Trophoblast cell (in vitro differentiated cells and primary cell): ENCODE measurements at regions not wholly inside any gene's neighbourhood (a gene's known extent, or its start where the extent isn't known, plus 50 kb on each side); places are given as distances from the start of the nearest gene placed in this dataset.

Experiments
- DNase-seq, 2 donors: peaks; one replicate each; pipeline ENCODE4 v3.0.0-alpha.2; 2016
- H2AFZ ChIP-seq: 2 replicates; pipeline ENCODE4 v1.6.1; 2013; ENCODE audit warnings: low read length, moderate library complexity, mild to moderate bottlenecking; ENCODE audit not compliant: insufficient read depth, poor library complexity
- H2AK5ac ChIP-seq: 2 replicates; pipeline ENCODE4 v1.6.1; 2013; ENCODE audit warnings: mild to moderate bottlenecking, low read length
- H2BK120ac ChIP-seq: 2 replicates; pipeline ENCODE4 v1.6.1; 2013; ENCODE audit warnings: low read length, mild to moderate bottlenecking, moderate library complexity; ENCODE audit not compliant: insufficient read depth, poor library complexity
- H2BK12ac ChIP-seq: 2 replicates; pipeline ENCODE4 v1.6.1; 2013; ENCODE audit warnings: mild to moderate bottlenecking, low read length, moderate library complexity
- H2BK5ac ChIP-seq: 2 replicates; pipeline ENCODE4 v1.6.1; 2013; ENCODE audit warnings: low read length, low read depth, moderate library complexity, mild to moderate bottlenecking; ENCODE audit not compliant: poor library complexity
- H3K14ac ChIP-seq: 2 replicates; pipeline ENCODE4 v1.6.1; 2013; ENCODE audit warnings: mild to moderate bottlenecking, low read length
- H3K18ac ChIP-seq: 2 replicates; pipeline ENCODE4 v1.6.1; 2013; ENCODE audit warnings: mild to moderate bottlenecking, low read length
- H3K23ac ChIP-seq: 2 replicates; pipeline ENCODE4 v1.6.1; 2013; ENCODE audit warnings: low read length
- H3K27ac ChIP-seq: 2 replicates; pipeline ENCODE4 v1.5.1; 2013; ENCODE audit warnings: low read depth, mild to moderate bottlenecking, inconsistent platforms, low read length, moderate library complexity
- H3K27me3 ChIP-seq: 2 replicates; pipeline ENCODE4 v1.6.1; 2013; ENCODE audit warnings: inconsistent platforms, mild to moderate bottlenecking, low read length, moderate library complexity; ENCODE audit not compliant: insufficient read depth
- H3K36me3 ChIP-seq, 2 experiments: 1 replicate in 1 of 2; 2 replicates in 1 of 2; pipeline ENCODE4 v1.6.1; 2013; ENCODE audit warnings: low read length in 2 of 2, mild to moderate bottlenecking in 2 of 2, moderate library complexity in 1 of 2; ENCODE audit not compliant: insufficient read depth in 2 of 2, control insufficient read depth in 1 of 2
- H3K4ac ChIP-seq: 2 replicates; pipeline ENCODE4 v1.6.1; 2013; ENCODE audit warnings: low read depth, mild to moderate bottlenecking, low read length, moderate library complexity
- H3K4me1 ChIP-seq, 2 experiments: 1 replicate in 1 of 2; 2 replicates in 1 of 2; pipeline ENCODE4 v1.6.1; 2013; ENCODE audit warnings: low read length in 2 of 2, mild to moderate bottlenecking in 2 of 2, moderate library complexity in 1 of 2; ENCODE audit not compliant: insufficient read depth in 2 of 2, control insufficient read depth in 1 of 2
- H3K4me2 ChIP-seq: 2 replicates; pipeline ENCODE4 v1.6.1; 2013; ENCODE audit warnings: inconsistent platforms, mild to moderate bottlenecking, low read length, moderate library complexity
- H3K4me3 ChIP-seq: 2 replicates; pipeline ENCODE4 v1.5.1; 2013; ENCODE audit warnings: mild to moderate bottlenecking, low read depth, low read length, inconsistent platforms
- H3K79me1 ChIP-seq: one replicate; pipeline ENCODE4 v1.6.1; 2013; ENCODE audit warnings: low read length
- H3K79me2 ChIP-seq: 2 replicates; pipeline ENCODE4 v1.6.1; 2013; ENCODE audit warnings: low read length, mild to moderate bottlenecking; ENCODE audit not compliant: control insufficient read depth, insufficient read depth, poor library complexity
- H3K9ac ChIP-seq: 2 replicates; pipeline ENCODE4 v1.6.1; 2013; ENCODE audit warnings: mild to moderate bottlenecking, low read length
- H3K9me3 ChIP-seq: 2 replicates; pipeline ENCODE4 v1.6.1; 2013; ENCODE audit warnings: low read depth, mild to moderate bottlenecking, control low read depth, inconsistent platforms, low read length; ENCODE audit not compliant: insufficient read depth
- H4K12ac ChIP-seq: 2 replicates; pipeline ENCODE4 v1.6.1; 2013; ENCODE audit warnings: low read depth, mild to moderate bottlenecking, low read length, moderate library complexity
- H4K8ac ChIP-seq: 2 replicates; pipeline ENCODE4 v1.6.1; 2013; ENCODE audit warnings: low read depth, mild to moderate bottlenecking, low read length, moderate library complexity
- H4K91ac ChIP-seq: one replicate; pipeline ENCODE4 v1.6.1; 2013; ENCODE audit warnings: low read depth, mild to moderate bottlenecking, low read length, moderate library complexity
- WGBS: extraction: QIAGEN DNeasy Blood & Tissue Kit; methylation state at CpG from one replicate; pipeline ENCODE4 v1.1.7; 2013; ENCODE audit warnings: missing lambda C conversion rate; ENCODE audit not compliant: insufficient read length, insufficient coverage; ENCODE audit errors: extremely low coverage; 5-methylcytosine and 5-hydroxymethylcytosine counted together

- no peak overlapping the region for H3K14ac ChIP-seq
- no peak overlapping the region for H3K9ac ChIP-seq
Observed at GRCh38 chr6:159467473-159468041, 225.5 kb downstream of the SOD2 start.

GRCh38 chr6:159466926-159467325 lies 226.1 kb downstream of the SOD2 start:
- no peaks in the 10 kb centered on the region for H3K79me2 ChIP-seq
- no peak overlapping the region for H4K8ac ChIP-seq
- no CpG with 5 or more reads among the region's 2 CpGs for WGBS
- no peak for DNase-seq
- H3K18ac ChIP-seq = no peak overlapping the region
- H3K27me3 ChIP-seq = no peaks in the 10 kb centered on the region
- no peak overlapping the region for H2BK5ac ChIP-seq
- H3K4ac ChIP-seq = no peak overlapping the region
- H2AFZ ChIP-seq = no peak overlapping the region
- H2BK120ac ChIP-seq = no peak overlapping the region
- no peak overlapping the region for H3K27ac ChIP-seq
- no peaks in the 10 kb centered on the region for H3K36me3 ChIP-seq
- H3K9me3 ChIP-seq = peaks cover 5% of the 10 kb centered on the region
- H3K4me1 ChIP-seq = no peaks in the 10 kb centered on the region
- no peak overlapping the region for H3K4me2 ChIP-seq
- no peak overlapping the region for H3K9ac ChIP-seq
- H3K79me1 ChIP-seq = no peaks in the 10 kb centered on the region
- H3K14ac ChIP-seq = no peak overlapping the region
- no peak overlapping the region for H3K4me3 ChIP-seq
- H4K12ac ChIP-seq = no peak overlapping the region
- no peak overlapping the region for H2AK5ac ChIP-seq
- H4K91ac ChIP-seq = no peak overlapping the region
- H2BK12ac ChIP-seq = no peak overlapping the region
- H3K23ac ChIP-seq = no peak overlapping the region

More at GRCh38 chr6:159467473-159468041, 225.5 kb downstream of the SOD2 start:
- Histone ChIP-seq H4K91ac (no peak overlapping the region), H4K8ac (no peak overlapping the region), H2BK120ac (no peak overlapping the region), H3K4me1 (no peaks in the 10 kb centered on the region), H2AK5ac (no peak overlapping the region), H3K79me1 (no peaks in the 10 kb centered on the region), H3K36me3 (no peaks in the 10 kb centered on the region), H2BK5ac (no peak overlapping the region), H3K4me3 (no peak overlapping the region), H3K79me2 (no peaks in the 10 kb centered on the region), H3K23ac (no peak overlapping the region), H3K27me3 (no peaks in the 10 kb centered on the region), H3K27ac (no peak overlapping the region), H2BK12ac (no peak overlapping the region), H3K9me3 (peaks cover 5% of the 10 kb centered on the region), H3K18ac (no peak overlapping the region), H3K4me2 (no peak overlapping the region), H2AFZ (no peak overlapping the region), H3K4ac (no peak overlapping the region), H4K12ac (no peak overlapping the region)
- DNase-seq = peak; percentile 65 to 92
- WGBS = 80% methylated on average over 1 of the region's 5 CpGs

GRCh38 chr6:159464816-159465215 lies 228.2 kb downstream of the SOD2 start:
- Histone ChIP-seq H3K4me2 (no peak overlapping the region), H3K4me1 (peaks cover 7% of the 10 kb centered on the region in 2 experiments), H3K4me3 (no peak overlapping the region), H4K91ac (no peak overlapping the region), H3K9me3 (peaks cover 2% of the 10 kb centered on the region), H2BK5ac (no peak overlapping the region), H2BK12ac (no peak overlapping the region), H4K8ac (no peak overlapping the region), H2BK120ac (no peak overlapping the region), H3K9ac (no peak overlapping the region), H3K27ac (no peak overlapping the region), H3K79me1 (no peaks in the 10 kb centered on the region), H3K23ac (no peak overlapping the region), H2AFZ (no peak overlapping the region), H2AK5ac (no peak overlapping the region), H3K4ac (no peak overlapping the region), H3K79me2 (no peaks in the 10 kb centered on the region), H3K18ac (no peak overlapping the region), H4K12ac (no peak overlapping the region), H3K27me3 (no peaks in the 10 kb centered on the region), H3K14ac (no peak overlapping the region), H3K36me3 (no peaks in the 10 kb centered on the region)
- no CpG with 5 or more reads among the region's 9 CpGs for WGBS
- DNase-seq = no peak

GRCh38 chr6:159463119-159463829 lies 229.8 kb downstream of the SOD2 start:
- Histone ChIP-seq H3K79me1 (no peaks in the 10 kb centered on the region), H3K27me3 (no peaks in the 10 kb centered on the region), H3K79me2 (no peaks in the 10 kb centered on the region), H2BK12ac (no peak overlapping the region), H2BK5ac (no peak overlapping the region), H2BK120ac (no peak overlapping the region), H4K12ac (no peak overlapping the region), H3K18ac (no peak overlapping the region), H3K9ac (no peak overlapping the region), H4K8ac (no peak overlapping the region), H2AFZ (no peak overlapping the region), H3K36me3 (no peaks in the 10 kb centered on the region), H4K91ac (no peak overlapping the region), H3K4ac (no peak overlapping the region), H3K14ac (no peak overlapping the region), H3K9me3 (no peaks in the 10 kb centered on the region), H3K4me1 (peaks cover 7% of the 10 kb centered on the region in 2 experiments), H3K4me2 (no peak overlapping the region), H3K27ac (no peak overlapping the region), H3K4me3 (no peak overlapping the region), H2AK5ac (no peak overlapping the region), H3K23ac (no peak overlapping the region)
- DNase-seq = peak in 1 of 2 donors; percentile 31
- no CpG with 5 or more reads among the region's 22 CpGs for WGBS
